ENCODE measurements at regions not wholly inside any gene's neighbourhood (a gene's known extent, or its start where the extent isn't known, plus 50 kb on each side); places are given as distances from the start of the nearest gene placed in this dataset.

DNA sequence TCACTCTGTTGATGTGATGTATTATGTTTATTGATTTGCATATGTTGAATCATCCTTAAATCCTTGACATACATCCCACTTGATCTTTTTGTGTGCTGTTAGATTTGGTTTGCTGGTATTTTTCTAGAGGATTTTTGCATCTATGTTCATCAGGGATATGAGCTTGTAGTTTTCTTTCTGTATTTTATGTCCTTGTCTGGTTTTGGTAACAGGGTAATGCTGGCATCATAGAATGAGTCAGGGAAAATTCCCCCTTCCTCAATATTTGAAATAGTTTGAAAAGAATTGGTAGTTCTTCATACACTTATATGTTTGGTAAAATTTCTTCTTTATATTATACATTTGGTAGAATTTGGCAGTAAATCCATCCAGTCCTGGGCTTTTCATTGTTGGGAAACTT lies 89.4 kb upstream of the SLC13A1 start:
- H3K27ac ChIP-seq: no peak overlapping the region
- H3K4me3 ChIP-seq: no peak overlapping the region
- TF ChIP-seq, protein P1, sequence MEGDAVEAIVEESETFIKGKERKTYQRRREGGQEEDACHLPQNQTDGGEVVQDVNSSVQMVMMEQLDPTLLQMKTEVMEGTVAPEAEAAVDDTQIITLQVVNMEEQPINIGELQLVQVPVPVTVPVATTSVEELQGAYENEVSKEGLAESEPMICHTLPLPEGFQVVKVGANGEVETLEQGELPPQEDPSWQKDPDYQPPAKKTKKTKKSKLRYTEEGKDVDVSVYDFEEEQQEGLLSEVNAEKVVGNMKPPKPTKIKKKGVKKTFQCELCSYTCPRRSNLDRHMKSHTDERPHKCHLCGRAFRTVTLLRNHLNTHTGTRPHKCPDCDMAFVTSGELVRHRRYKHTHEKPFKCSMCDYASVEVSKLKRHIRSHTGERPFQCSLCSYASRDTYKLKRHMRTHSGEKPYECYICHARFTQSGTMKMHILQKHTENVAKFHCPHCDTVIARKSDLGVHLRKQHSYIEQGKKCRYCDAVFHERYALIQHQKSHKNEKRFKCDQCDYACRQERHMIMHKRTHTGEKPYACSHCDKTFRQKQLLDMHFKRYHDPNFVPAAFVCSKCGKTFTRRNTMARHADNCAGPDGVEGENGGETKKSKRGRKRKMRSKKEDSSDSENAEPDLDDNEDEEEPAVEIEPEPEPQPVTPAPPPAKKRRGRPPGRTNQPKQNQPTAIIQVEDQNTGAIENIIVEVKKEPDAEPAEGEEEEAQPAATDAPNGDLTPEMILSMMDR (conservative IDR thresholded peaks at IDR 0.05): no peak
- no peak for TF ChIP-seq EZH2 (IDR thresholded peaks at IDR 0.05; ENCODE audit: low read depth)
- H4K20me1 ChIP-seq (ENCODE audit: insufficient read depth): no peaks in the 10 kb centered on the region
- H3K4me2 ChIP-seq: no peak overlapping the region
- no peak for DNase-seq
- no peak overlapping the region for H2AFZ ChIP-seq
- ChIA-PET CTCF (no interaction called here), POLR2A (ENCODE audit: unreplicated experiment) (no interaction called here)
- intact Hi-C loops (cut with micrococcal nuclease; ENCODE audit: unreplicated experiment): no loop called here
- no peaks in the 10 kb centered on the region for H3K4me1 ChIP-seq (replicated peaks; ENCODE audit: insufficient read depth)
- H3K9me2 ChIP-seq (ENCODE audit: insufficient read depth): no peaks in the 10 kb centered on the region
- H3K36me3 ChIP-seq (ENCODE audit: low read depth): no peaks in the 10 kb centered on the region
- H3K79me2 ChIP-seq (ENCODE audit: low read depth): no peaks in the 10 kb centered on the region
- H3K27me3 ChIP-seq (ENCODE audit: insufficient read depth, low read depth): no peaks in the 10 kb centered on the region
- no peaks in the 10 kb centered on the region for H3K9me3 ChIP-seq (ENCODE audit: insufficient read depth, low read depth)
- H3F3A ChIP-seq (ENCODE audit: insufficient read depth, low read depth): no peaks in the 10 kb centered on the region
- BruUV-seq (replicated peaks): no TSS peak

DNA sequence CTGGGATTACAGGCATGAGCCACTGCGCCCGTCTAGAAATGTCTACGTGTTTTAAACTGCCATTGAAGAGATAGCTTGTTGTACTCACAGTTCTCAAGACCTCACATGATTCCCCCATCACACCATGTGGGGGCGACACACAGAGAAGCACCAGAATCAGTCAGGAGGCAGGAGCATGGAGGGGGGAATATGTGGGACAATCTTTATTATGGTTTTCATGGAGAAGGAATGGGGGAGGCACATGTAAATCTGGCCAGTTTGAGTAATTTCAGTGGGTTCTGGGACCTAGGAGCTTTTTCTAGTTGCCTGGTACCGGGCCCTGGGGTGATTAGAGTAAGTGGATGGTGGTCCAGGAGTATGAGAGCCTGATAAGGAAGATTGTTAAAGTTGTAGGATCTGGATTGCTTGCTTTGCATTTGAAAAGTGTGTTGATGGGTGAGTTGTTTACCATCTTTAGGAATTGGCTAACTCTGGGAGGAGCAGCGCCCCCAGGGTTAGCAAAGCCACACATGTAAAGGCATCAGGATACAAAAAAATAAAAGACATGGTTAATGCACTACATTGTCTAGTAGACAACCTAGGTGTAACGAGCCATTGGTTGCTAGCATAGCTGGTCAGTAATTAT lies 85.4 kb upstream of the SLC13A1 start:
- CTCF ChIA-PET: no interaction called here
- no peak overlapping the region for H2AFZ ChIP-seq
- intact Hi-C loops (cut with micrococcal nuclease; ENCODE audit: unreplicated experiment): no loop called here
- no peaks in the 10 kb centered on the region for H3K4me1 ChIP-seq (replicated peaks; ENCODE audit: insufficient read depth)
- no peaks in the 10 kb centered on the region for H3K27me3 ChIP-seq (ENCODE audit: insufficient read depth, low read depth)
- no peak for DNase-seq
- H4K20me1 ChIP-seq (ENCODE audit: insufficient read depth): no peaks in the 10 kb centered on the region
- H3K4me2 ChIP-seq: no peak overlapping the region
- no peak overlapping the region for H3K4me3 ChIP-seq
- H3K9me2 ChIP-seq (ENCODE audit: insufficient read depth): no peaks in the 10 kb centered on the region
- TF ChIP-seq, protein P1 (conservative IDR thresholded peaks at IDR 0.05): no peak
- no peak for TF ChIP-seq EZH2 (IDR thresholded peaks at IDR 0.05; ENCODE audit: low read depth)
- H3K79me2 ChIP-seq (ENCODE audit: low read depth): no peaks in the 10 kb centered on the region
- no TSS peak for BruUV-seq (replicated peaks)
- POLR2A ChIA-PET (ENCODE audit: unreplicated experiment): interaction anchor here (0.6 kb wide), 1 partner anchor 27 kb away, joined by 7 read pairs; no protein-coding TSS in a partner anchor
- H3K9me3 ChIP-seq (ENCODE audit: insufficient read depth, low read depth): no peaks in the 10 kb centered on the region
- H3F3A ChIP-seq (ENCODE audit: insufficient read depth, low read depth): no peaks in the 10 kb centered on the region
- no peak overlapping the region for H3K27ac ChIP-seq
- H3K36me3 ChIP-seq (ENCODE audit: low read depth): no peaks in the 10 kb centered on the region

DNA sequence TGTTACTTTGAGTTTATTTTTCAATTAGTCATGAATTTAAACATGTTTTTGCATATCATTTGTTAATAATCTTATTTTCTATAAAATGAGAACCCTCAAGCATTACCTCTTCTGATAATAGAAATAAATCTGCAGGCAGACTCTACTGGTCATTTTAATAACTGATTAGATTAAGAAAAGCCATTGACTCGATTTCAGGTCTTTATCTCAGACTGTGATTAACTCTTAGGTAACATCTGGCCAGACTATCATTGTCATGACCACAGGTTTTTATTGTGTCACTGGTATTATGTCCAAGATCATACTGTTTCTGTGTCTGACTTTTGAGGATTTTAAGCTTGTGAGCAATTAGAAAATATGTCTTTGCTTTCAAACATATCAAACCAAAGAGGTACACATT lies 83.6 kb upstream of the SLC13A1 start:
- H3F3A ChIP-seq (ENCODE audit: insufficient read depth, low read depth): no peaks in the 10 kb centered on the region
- intact Hi-C loops (cut with micrococcal nuclease; ENCODE audit: unreplicated experiment): no loop called here
- no peak for DNase-seq
- H3K79me2 ChIP-seq (ENCODE audit: low read depth): no peaks in the 10 kb centered on the region
- no peaks in the 10 kb centered on the region for H3K4me1 ChIP-seq (replicated peaks; ENCODE audit: insufficient read depth)
- H3K36me3 ChIP-seq (ENCODE audit: low read depth): no peaks in the 10 kb centered on the region
- no peak overlapping the region for H3K4me2 ChIP-seq
- TF ChIP-seq, protein P1 (conservative IDR thresholded peaks at IDR 0.05): no peak
- TF ChIP-seq EZH2 (IDR thresholded peaks at IDR 0.05; ENCODE audit: low read depth): no peak
- no peaks in the 10 kb centered on the region for H4K20me1 ChIP-seq (ENCODE audit: insufficient read depth)
- H3K27me3 ChIP-seq (ENCODE audit: insufficient read depth, low read depth): no peaks in the 10 kb centered on the region
- POLR2A ChIA-PET (ENCODE audit: unreplicated experiment): no interaction called here
- H3K9me2 ChIP-seq (ENCODE audit: insufficient read depth): no peaks in the 10 kb centered on the region
- CTCF ChIA-PET: interaction anchor here (0.6 kb wide), 1 partner anchor 252 kb away, joined by 4 read pairs; no protein-coding TSS in a partner anchor
- no peak overlapping the region for H3K27ac ChIP-seq
- no peak overlapping the region for H3K4me3 ChIP-seq
- H2AFZ ChIP-seq: no peak overlapping the region
- H3K9me3 ChIP-seq (ENCODE audit: insufficient read depth, low read depth): no peaks in the 10 kb centered on the region
- no TSS peak for BruUV-seq (replicated peaks)
